Upper lobe of right lung (tissue), 1 donor: ENCODE measurements at regions not wholly inside any gene's neighbourhood (a gene's known extent, or its start where the extent isn't known, plus 50 kb on each side); places are given as distances from the start of the nearest gene placed in this dataset.

Experiments used
- ATAC-seq: fragments of 200-7000 bp; cut with Tn5 transposase; one replicate; pipeline ENCODE4 v1.9.1; 2020; ENCODE audit warnings: mild to moderate bottlenecking, moderate library complexity
- DNase-seq: peaks from one replicate; pipeline ENCODE4 v3.0.0-alpha.2; 2020
- H3K27ac ChIP-seq: fragments of 200-600 bp; one replicate; pipeline ENCODE4 v1.8.0; 2022
- H3K27me3 ChIP-seq: fragments of 200-600 bp; one replicate; pipeline ENCODE4 v1.8.0; 2022; ENCODE audit warnings: mild to moderate bottlenecking
- H3K36me3 ChIP-seq: fragments of 200-600 bp; one replicate; pipeline ENCODE4 v1.8.0; 2022
- H3K4me1 ChIP-seq: fragments of 200-600 bp; one replicate; pipeline ENCODE4 v1.8.0; 2022
- H3K4me3 ChIP-seq: fragments of 200-600 bp; one replicate; pipeline ENCODE4 v1.8.0; 2022; ENCODE audit warnings: mild to moderate bottlenecking
- H3K9me3 ChIP-seq: fragments of 200-600 bp; one replicate; pipeline ENCODE4 v1.8.0; 2022
- CTCF ChIP-seq: fragments of 200-600 bp; IDR thresholded peaks from one replicate; pipeline ENCODE4 v1.8.0; 2022; ENCODE audit warnings: antibody characterized with exemption
- intact Hi-C: fragments of 100-400 bp; cut with DNase I; formaldehyde crosslinking; loops from one replicate; pipeline ENCODE4 v1.11.0; 2022
- donor health status: DM: no; HTN: yes; CAD: no; lungs with severe emphysema.

- ATAC-seq (no peak), DNase-seq (no peak)
- no peak for TF ChIP-seq CTCF
- H3K27me3 ChIP-seq = no peaks in the 10 kb centered on the region
- no peaks in the 10 kb centered on the region for H3K36me3 ChIP-seq
- no peak overlapping the region for H3K27ac ChIP-seq
- no peak overlapping the region for H3K4me3 ChIP-seq
- H3K4me1 ChIP-seq = peaks cover 4% of the 10 kb centered on the region
- H3K9me3 ChIP-seq = no peaks in the 10 kb centered on the region
- intact Hi-C loops = no loop called here
Observed at GRCh38 chr14:88992011-88992410, 167.6 kb downstream of the TTC8 start.

- Histone ChIP-seq H3K9me3 (no peaks in the 10 kb centered on the region), H3K27ac (no peak overlapping the region), H3K4me1 (peaks cover 4% of the 10 kb centered on the region), H3K27me3 (no peaks in the 10 kb centered on the region), H3K36me3 (no peaks in the 10 kb centered on the region), H3K4me3 (no peak overlapping the region)
- intact Hi-C loops = no loop called here
- DNase-seq (no peak), ATAC-seq (no peak)
- TF ChIP-seq CTCF = no peak
Observed at GRCh38 chr14:88993946-88994345, 169.5 kb downstream of the TTC8 start.

- H3K27ac ChIP-seq = no peak overlapping the region
- intact Hi-C loops = no loop called here
- peaks cover 4% of the 10 kb centered on the region for H3K4me1 ChIP-seq
- no peaks in the 10 kb centered on the region for H3K36me3 ChIP-seq
- DNase-seq (no peak), ATAC-seq (peak; percentile 80)
- no peaks in the 10 kb centered on the region for H3K9me3 ChIP-seq
- TF ChIP-seq CTCF = no peak
- H3K27me3 ChIP-seq = no peaks in the 10 kb centered on the region
- no peak overlapping the region for H3K4me3 ChIP-seq
Observed at GRCh38 chr14:88995437-88996198, 171.2 kb downstream of the TTC8 start.

GRCh38 chr14:88998027-88998426, 173.6 kb downstream of the TTC8 start:
- intact Hi-C loops = no loop called here
- TF ChIP-seq CTCF = no peak
- no peaks in the 10 kb centered on the region for H3K27me3 ChIP-seq
- ATAC-seq = no peak
- DNase-seq = no peak
- H3K27ac ChIP-seq = no peak overlapping the region
- no peaks in the 10 kb centered on the region for H3K36me3 ChIP-seq
- H3K9me3 ChIP-seq = no peaks in the 10 kb centered on the region
- H3K4me3 ChIP-seq = no peak overlapping the region
- H3K4me1 ChIP-seq = peaks cover 4% of the 10 kb centered on the region

- Histone ChIP-seq H3K4me1 (peaks cover 4% of the 10 kb centered on the region), H3K4me3 (no peak overlapping the region), H3K27me3 (no peaks in the 10 kb centered on the region), H3K36me3 (no peaks in the 10 kb centered on the region), H3K9me3 (no peaks in the 10 kb centered on the region), H3K27ac (no peak overlapping the region)
- TF ChIP-seq CTCF = no peak
- no peak for ATAC-seq
- DNase-seq = no peak
- intact Hi-C loops = no loop called here
Observed at GRCh38 chr14:88999137-88999536, 174.7 kb downstream of the TTC8 start.
